DMS153 (cell line): ENCODE measurements at regions not wholly inside any gene's neighbourhood (a gene's known extent, or its start where the extent isn't known, plus 50 kb on each side); places are given as distances from the start of the nearest gene placed in this dataset.
A peak's percentile ranks its signal among the peaks of the same experiment; 100 is the strongest.
"Not testable (repeated sequence)": the region's sequence is repeated elsewhere in the genome, so short reads cannot be mapped to it uniquely, and the experiment has no call there.

ENCODE experiments used
- DNase-seq: peaks from one replicate; lab custom pipeline; 2025; lab: John Stamatoyannopoulos, UW

DNA sequence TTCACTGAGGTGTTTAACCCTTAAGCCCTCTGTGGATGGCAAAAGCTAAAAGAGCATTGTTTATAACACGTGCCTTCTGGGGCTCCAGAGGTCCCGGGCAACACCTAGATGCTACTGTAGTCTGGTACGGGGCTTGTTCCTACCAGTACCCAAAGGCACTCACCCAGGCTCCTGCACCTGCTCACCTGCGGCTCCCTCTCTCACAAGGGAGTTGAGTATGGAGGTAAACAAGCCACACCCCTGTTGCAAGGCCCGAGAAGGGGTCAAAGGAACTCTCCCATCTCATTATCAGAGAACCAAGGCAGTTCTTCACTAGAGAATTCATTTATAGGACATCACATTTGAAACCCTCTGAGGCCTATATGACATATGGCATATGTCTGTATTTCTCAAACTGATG lies 53.4 kb upstream of the IL6ST start:
- peak; percentile 14 for DNase-seq

DNA sequence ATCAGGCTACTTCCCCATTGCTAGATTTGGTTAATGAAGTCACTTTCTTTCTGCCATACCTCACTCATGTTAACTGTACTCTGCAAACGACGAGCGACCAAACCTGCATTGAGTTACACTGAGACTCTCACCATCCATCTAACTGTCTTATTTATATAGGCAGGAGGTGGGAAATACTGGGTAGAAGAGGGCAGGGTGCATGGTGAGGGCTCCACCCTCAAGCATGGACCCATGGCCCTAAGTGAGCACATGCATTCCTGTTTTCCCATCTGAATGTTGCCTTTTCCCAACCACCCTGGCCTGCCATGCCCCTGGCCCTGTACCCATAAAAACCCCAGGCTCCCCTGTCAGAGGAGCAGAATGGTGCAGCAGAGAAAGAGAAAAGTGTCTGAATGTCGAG lies 52.7 kb upstream of the IL6ST start:
- DNase-seq: no peak

DNA sequence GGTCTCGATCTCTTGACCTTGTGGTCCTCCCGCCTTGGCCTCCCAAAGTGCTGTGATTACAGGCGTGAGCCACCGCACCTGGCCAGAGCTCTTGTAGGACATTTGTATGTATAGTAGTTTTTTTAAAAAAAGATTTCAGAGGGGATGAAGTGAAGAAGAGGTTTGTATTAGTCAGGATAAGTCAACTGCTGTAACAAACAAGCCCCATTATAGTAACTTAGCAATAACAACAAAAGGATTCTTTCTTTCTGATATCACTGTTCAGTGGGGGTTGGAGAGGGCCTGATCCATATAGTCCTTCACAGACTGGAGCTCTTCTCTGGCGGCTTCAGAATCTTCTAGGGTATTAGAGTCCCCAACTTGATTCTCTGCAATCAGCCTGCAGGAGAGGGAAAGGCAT lies 50.7 kb upstream of the IL6ST start:
- DNase-seq: no peak

DNA sequence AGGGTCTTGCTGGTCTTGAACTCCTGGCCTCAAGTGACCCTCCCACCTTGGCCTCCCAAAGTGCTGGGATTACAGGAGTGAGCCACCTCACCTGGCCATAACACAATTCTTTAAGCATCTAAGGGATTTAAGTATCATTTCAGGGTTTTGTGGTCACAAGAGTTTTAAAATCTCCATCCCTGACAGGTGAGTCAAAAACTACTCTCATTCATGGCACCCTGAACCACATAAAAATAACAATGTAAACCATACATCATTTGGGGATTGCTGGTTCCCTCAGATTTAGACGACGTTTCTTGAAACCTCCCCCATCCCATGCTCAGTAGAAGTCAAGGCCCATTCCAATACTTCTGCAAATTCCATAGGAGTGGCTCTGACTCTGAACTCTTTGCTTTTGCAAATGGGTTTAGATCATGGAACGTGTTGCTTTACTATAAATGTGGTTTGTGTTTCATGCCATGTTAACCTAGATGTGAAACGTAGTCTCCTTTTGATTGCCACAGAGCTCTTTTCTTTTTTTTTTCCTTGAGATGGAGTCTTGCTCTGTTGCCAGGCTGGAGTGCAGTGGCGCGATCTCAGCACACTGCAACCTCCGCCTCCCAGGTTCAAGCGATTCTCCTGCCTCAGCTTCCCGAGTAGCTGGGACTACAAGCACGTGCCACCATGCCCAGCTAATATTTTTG lies 50.1 kb upstream of the IL6ST start:
- DNase-seq: not testable (repeated sequence)
